Activated naive CD4-positive, alpha-beta T cell treated with Interleukin-2 at 50 U/mL for 16 hours (primary cell): ENCODE measurements at regions not wholly inside any gene's neighbourhood (a gene's known extent, or its start where the extent isn't known, plus 50 kb on each side); places are given as distances from the start of the nearest gene placed in this dataset.
"Not testable (repeated sequence)": the region's sequence is repeated elsewhere in the genome, so short reads cannot be mapped to it uniquely, and the experiment has no call there.

Experiments
- DNase-seq: peaks from one replicate; pipeline ENCODE4 v3.0.0-alpha.2; 2020

- no peak for DNase-seq
These were observed 177.4 kb downstream of the SQOR start for GRCh38 chr15:45812200-45812599.

DNA sequence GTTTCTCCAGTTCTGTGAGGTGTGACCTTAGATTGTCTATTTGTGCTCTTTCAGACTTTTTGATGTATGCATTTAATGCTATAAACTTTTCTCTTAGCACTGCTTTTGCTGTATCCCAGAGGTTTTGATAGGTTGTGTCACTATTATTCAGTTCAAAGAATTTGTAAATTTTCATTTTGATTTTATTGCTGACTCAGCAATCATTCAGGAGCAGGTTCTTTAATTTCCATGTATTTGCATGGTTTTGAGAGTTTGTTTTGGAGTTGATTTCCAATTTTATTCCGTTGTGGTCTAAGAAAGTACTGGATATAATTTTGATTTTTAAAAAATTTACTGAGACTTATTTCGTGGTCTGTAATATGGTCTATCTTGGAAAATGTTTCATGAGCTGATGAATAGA, 182.7 kb downstream of the SQOR start:
- not testable (repeated sequence) for DNase-seq

DNA sequence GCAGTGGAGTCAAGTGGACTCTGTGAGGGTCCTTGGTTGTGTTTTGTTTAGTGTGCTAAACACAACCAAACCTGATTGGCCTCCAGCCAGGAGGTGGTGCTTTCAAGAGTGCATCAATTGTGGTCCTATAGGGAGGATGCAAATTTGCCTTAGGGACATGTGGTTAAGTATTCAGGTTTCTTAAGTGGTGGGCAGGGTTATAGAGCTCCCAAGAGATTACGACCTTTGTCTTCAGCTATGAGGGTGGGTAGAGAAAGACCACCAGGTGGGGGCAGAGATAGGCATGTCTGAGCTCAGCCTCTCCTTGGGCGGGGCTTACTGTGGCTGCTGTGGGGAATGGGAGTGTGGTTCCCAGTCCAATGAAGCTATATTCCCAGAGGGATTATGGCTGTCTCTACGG, 186.6 kb downstream of the SQOR start:
- no peak for DNase-seq

DNA sequence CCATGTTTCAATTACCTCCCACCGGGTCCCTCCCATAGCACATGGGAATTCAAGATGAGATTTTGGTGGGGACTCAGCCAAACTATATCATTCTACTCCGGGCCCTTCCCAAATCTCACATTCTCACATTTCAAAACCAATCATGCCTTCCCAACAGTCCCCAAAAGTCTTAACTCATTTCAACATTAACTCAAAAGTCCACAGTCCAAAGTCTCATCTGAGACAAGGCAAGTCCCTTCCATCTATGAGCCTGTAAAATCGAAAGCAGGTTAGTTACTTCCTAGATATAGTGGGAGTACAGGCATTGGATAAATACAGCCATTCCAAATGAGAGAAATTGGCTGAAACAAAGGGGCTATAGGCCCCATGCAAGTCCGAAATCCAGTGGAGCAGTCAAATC, 188.1 kb downstream of the SQOR start:
- DNase-seq: not testable (repeated sequence)

DNA sequence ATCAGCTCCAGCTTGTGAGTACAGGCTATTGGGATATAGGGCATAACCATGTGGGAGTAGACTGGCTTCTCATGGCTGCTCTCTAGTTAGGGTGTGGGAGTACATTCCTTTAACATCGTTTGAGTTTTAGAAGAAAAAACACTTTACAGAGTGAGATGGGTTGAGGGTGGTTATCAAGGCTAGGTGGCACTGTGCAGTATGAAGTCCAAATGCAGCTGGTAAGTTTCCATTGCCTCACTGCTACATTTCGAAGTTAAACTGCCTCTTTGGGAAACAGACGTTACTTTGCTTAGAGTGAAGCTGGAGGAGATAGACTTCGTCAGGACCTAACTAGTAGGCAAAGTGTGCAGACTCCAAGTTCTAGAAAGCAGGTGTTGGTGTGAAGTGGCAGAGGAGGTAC, 192.4 kb downstream of the SQOR start:
- DNase-seq: no peak

- no peak for DNase-seq
These were observed 192.9 kb downstream of the SQOR start for GRCh38 chr15:45827766-45828165.

DNA sequence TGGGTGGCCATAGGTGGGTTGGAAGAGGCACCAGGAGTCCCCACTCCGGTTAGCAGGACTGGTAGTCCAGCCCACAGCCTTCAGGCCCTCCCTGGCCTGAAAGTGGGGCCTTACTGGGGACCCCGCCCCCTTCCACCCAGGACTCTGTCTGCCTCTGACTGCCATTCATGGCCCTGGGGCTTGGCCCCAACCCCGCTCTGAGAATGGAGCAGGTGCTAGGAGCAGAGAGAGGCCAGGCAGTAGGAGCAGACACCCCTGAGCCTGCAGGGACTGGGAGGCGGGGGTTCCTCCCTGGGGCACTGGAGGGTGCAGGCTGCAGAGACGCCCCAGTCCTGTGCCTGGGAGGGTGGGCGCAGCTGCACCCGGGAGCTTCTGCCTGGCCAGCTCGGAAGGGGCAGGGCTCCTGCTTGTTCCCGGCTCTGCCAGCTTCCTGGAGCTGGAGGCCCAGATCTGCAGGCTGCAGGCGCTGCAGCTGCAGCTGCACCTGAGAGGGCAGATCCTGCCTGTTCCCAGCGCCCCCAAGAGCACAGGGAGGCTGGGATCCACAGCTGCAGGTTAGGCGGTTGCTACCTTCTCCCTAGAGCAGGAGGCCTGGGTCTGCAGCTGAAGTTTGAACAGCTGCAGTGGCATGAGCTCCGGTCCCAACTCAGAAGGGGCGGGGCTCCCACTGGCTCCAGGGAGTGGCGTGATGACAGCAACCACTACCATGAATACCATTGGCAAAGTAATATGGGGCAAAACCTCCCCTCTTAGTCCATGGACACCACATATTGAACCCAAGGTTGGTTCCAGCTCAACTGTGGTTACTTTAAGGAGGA, 194.7 kb downstream of the SQOR start:
- DNase-seq: no peak

- DNase-seq: no peak
These were observed 197.0 kb downstream of the SQOR start for GRCh38 chr15:45831787-45832186.

DNA sequence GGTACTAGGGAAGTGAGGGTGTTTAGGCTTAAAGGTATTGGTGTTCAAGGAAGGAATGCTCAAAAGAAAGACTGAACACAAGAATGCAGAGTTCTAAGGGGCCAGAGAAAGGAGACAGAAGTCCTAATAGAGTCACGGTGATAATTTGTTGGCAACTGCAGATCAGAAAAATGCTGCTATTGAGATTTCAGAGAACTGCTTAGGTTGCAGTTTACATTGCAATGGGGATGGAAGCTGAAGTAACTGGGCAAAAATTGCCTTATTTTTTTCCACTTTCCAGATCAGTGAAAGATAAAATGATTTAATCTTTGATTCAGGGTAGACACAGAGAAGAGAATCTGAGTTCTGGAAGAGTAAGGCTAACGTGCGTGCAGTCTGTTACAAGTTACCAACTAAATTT, 199.8 kb downstream of the SQOR start:
- no peak for DNase-seq

DNA sequence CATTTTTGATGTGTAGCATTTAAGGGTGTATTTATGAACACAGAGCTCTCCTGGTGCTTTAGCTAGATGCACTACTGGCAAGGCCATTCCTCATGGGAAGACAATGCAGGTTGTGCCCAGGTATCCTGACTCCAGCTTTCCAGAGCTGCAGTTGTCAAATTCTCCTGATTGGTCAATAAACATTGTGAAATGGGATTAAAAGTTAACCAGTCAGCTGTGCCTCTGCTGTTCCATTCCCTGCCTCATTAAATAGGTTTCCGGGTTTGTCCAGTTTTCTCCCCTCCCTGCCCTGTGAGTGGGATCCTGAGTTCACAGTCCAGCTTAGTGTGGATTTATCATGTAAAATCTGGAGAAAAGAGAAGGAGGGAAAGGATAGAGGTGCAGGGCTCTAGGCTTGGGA, 207.3 kb downstream of the SQOR start:
- no peak for DNase-seq

DNA sequence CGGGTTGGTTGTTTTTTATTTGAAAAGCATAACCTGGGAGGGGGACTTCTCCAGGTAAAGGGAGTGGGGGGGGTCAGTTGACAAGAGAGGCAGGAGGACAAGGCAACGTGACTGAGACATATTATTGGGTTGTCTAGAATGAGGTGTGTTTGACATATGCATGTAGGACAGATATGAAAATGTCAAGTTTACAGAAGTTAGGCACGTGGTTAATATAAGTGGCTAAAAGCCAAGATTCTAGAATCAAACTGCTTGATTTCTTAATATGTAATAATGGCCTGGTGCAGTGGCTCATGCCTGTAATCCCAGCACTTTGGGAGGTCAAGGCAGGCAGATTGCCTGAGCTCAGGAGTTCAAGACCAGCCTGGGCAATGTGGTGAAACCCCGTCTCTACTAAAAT, 212.8 kb downstream of the SQOR start:
- no peak for DNase-seq

- DNase-seq: no peak
These were observed 214.3 kb downstream of the SQOR start for GRCh38 chr15:45849136-45849535.

DNA sequence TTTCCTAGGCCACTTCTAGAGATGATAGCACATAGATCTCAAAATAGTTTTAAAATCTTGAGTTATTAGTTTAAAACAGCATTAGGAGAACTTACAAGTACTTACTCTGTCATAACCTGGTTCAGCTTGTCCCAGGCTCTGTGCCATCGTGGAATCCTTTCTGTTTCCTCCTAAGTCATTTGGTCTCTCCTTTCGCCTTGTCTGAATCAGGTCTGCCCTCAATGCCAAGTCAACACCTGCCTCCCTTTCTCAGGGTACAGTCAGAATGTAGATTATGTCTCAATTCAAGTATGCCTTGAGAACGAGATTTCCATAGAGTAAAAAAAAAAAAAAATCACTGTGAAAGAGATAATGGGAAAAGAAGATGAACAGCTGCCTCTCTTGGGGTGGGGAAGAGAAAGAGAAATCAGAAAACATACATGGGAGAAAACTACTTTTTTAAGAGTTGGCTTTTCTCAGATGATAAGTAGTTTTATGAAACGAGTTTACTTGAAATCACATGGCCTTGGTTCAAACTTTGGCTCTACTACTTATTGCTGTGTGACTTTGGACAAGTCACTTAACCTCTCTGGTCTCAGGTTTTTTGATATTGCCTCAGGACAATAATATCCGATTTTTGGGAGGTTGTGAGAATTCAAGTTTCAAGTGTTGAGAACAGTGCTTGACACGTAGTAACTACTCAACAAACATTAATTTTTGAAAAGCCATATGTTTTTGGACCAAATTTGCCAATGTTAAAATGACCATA, 219.8 kb downstream of the SQOR start:
- no peak for DNase-seq

DNA sequence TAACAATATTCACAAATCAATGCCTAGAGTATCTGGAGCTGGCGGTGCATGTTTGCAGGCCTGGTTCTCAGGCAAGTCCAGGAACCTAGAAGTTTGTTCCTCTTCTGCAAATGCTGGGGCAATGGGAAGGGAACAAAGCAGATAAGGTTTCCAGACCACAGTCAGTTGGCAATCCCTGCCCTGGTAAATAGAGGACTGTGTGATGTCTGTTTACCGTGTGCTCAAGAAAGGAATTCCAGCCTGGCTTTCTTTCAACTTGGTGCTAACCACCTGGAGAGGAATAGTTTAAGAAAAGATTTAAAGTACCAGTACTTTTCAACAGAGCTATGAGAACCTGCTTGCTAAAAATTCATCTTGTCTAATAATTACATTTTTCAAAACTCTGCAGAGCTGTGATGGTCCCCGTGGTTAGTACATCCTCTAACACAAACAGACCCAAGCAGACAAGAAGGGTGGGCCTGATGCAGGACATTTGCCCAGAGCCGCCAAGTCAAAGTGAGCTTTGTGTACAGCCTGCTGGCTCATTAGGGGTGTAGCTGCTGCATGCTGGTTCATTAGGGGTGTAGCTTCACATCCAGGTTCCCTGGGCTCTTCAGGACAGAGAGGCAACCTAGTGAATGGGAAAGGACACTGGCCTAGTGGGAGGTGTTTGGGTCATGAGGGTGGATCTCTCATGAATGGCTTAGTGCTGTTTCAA, 220.5 kb downstream of the SQOR start:
- no peak for DNase-seq

DNA sequence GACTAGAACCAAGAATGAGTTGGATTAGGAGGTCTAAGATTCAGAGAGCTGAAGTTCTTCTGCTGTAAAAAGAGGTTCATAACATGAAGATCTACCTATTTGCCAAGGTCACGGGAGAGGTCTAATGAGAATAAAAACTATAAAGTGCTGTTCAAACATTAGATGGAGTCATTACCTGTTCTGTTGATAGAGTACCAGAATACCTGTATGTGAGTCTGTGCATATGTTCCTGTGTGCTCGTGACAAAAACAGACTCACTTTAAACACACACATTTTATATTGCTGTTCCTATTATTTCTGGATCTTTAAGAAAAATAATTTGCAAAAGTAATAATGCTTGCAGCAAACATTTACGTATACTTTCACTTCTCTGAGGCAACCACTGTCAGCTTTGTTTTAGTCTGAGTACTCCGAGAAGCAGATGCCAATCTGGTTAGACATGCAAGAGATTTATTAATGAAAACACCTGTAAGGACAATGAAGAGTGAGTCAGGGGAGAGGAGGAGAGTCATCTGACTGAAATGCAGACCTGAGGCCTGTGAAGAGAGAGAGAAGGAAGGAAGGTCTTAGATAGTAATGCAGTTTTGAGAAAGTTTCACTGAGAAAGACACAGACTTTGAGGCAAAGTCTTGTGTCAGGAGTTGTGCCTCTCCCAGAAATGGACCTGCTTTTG, 221.2 kb downstream of the SQOR start:
- no peak for DNase-seq

DNA sequence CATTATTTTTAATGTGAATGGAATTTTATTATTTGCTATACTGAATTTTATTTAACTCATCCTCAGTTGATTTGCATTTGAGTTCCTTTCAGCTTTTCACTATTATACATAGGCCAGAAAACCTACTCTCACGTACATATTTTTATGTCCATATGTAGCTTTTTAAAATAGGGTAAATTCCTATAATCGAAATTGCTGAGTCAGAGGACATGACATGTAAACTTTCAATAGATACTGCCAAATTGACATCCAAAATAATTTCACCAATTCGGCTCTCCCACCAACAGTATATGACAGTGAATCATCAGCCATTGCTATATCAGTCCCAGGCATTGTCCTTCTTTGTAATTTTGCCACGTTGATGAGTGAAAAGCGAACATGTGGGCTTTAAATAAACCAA, 222.5 kb downstream of the SQOR start:
- DNase-seq: no peak

DNA sequence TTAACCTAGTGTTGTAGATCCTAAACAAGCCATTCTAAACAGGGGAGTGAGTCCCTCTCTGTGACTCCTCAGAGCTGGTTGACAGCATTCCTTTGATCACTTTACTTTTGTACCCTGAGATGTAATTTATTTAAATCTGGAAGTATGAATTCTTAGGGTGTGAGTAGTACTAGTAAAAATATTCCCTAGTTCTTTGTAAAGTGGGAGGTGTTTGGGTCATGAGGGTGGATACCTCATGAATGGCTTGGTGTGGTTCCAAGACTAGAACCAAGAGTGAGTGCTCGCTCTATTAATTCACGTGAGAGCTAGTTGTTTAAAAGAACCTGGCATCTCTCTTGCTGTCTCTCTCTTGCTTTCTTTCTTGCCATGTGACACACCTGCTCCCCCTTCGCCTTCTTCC, 223.7 kb downstream of the SQOR start:
- no peak for DNase-seq

DNA sequence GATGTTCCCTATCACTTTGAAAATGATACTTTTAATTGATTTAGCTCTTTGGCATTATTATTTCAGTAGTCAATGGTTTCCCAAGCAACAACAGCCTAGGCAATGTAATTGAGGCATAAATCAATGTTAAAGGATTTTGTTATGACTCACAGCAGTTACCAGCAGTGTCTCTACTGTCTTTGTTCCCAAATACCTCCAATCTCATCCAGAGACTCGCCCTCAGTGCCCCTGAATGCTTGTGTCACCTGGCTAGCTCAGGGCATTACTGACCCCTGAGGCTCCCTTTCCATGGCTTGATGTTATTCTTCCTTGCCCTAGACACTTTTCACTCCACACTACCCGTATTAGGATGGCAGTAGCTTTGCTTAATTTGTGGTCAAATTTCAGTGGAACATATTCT, 227.2 kb downstream of the SQOR start:
- DNase-seq: no peak

GRCh38 chr15:45863881-45864580, 229.2 kb downstream of the SQOR start:
- no peak for DNase-seq

DNA sequence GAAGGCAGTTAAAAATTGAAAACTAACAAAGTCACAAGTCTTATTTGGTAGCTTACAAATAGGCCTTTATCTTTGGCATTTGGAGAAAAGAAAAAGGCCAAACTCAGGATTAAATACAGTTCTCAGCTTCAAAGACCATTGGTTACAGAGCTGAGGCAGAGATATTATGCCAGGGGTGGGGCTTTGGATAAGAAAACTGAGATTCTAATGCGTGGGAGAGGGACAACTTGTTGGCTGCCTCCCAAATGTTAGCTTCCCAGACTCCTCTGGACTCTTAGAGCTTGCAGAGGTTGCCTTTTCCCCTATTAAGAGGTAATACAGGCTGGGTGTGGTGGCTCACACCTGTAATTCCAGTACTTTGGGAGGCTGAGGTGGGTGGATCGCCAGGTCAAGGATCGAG, 231.8 kb downstream of the SQOR start:
- DNase-seq: no peak

DNA sequence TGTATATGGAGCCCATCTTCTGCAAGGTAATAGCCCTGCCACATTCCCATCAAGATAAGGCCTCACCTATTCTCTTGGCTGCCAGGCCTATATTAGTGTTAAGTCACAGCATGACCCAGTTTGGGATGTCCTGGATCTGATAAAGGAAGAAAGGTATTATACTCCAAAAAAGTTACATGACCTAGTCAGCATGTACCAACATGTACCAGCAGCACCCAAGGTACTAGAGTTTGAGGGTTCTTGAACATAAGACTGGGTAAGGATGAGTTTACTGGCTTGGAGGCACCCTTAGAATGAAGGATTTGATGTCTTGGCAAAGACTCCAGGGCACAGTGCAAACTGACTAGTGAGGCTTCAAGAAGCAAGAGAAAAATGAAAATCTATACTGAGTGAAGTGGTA, 232.5 kb downstream of the SQOR start:
- DNase-seq: no peak

DNA sequence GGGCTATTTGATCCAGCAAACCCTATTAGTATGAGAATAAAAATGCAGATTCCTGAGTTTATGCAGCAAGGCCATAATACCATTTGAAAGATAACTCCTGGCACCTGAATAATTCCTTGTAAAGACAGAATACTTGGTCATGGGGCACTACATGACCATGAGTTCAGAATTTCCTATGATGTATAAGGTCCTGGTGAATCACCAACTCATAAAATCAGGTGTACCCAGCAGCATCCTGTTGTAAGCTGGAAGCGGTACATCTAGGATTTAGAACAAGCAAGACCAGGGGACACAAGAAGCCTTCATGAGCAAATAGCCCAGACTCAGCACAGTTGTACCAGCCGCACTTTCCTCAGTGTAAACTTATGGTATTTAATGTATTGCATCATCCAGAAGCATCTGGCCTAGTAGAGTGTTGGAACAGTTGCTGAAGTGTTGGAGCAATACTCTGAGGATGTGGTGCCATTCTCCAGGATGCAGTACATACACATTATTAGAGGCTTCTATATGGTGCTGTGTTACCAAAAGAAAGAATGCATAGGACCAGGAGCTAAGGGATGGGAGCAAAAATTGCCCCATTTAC, 233.4 kb downstream of the SQOR start:
- DNase-seq: no peak
